Smooth muscle cell of the brain vasculature (primary cell): ENCODE measurements at regions not wholly inside any gene's neighbourhood (a gene's known extent, or its start where the extent isn't known, plus 50 kb on each side); places are given as distances from the start of the nearest gene placed in this dataset.

Source experiments
- DNase-seq: peaks from one replicate; pipeline ENCODE4 v3.0.0-alpha.2; 2012; ENCODE audit warnings: low read depth, low spot score

GRCh38 chr1:56079391-56079790 is 500.0 kb downstream of the PLPP3 start:
- no peak for DNase-seq

GRCh38 chr1:56077206-56077605 is 502.2 kb downstream of the PLPP3 start:
- DNase-seq: no peak

- DNase-seq: peak; percentile 78
Measured at GRCh38 chr1:56074007-56074651, 505.2 kb downstream of the PLPP3 start.

DNA sequence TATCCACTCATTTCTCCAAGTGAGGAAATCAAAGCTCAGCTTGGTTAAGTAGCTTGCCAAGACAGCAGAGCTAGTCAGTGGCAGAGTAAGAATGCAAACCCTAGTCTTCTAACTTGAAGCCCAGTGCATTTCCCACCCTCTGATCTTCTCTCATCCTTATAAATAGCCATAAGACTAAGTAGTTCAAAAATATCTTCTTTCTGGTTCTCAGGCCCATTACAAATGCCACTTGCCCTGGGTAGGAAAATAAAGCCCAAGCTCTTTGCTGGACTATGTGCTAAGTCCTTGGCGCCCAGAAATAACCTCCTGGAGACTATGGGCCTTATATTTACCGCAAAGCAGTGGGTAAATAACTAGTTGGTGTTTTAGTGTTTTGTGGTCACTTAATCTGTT is 505.8 kb downstream of the PLPP3 start:
- DNase-seq: no peak

GRCh38 chr1:56073206-56073605 is 506.2 kb downstream of the PLPP3 start:
- no peak for DNase-seq

- DNase-seq: no peak
Measured at GRCh38 chr1:56072310-56072709, 507.1 kb downstream of the PLPP3 start.

GRCh38 chr1:56071351-56071750 is 508.0 kb downstream of the PLPP3 start:
- no peak for DNase-seq

- DNase-seq: peak; percentile 62
Measured at GRCh38 chr1:56070601-56071000, 508.8 kb downstream of the PLPP3 start.

GRCh38 chr1:56069824-56070223 is 509.5 kb downstream of the PLPP3 start:
- no peak for DNase-seq

GRCh38 chr1:56068908-56069307 is 510.5 kb downstream of the PLPP3 start:
- no peak for DNase-seq

DNA sequence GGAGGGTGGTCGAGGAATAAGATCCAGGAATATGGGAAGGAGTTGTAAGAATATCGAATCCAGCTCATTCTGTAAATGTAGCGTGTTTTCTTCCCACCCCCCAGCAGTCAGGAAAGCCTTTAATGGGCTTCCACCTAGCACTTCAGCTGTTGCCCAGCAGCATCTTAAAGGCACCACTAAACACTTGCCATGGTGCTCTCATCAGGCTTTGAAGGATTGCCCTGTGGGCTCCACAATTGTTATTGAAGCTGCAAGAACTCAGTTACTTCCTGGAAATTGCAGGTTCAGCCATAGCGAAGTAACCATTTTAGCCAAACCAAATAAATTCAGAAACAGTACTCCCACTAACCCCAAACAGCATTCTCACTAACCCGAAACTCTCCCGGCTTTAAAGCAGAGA is 511.2 kb downstream of the PLPP3 start:
- no peak for DNase-seq

DNA sequence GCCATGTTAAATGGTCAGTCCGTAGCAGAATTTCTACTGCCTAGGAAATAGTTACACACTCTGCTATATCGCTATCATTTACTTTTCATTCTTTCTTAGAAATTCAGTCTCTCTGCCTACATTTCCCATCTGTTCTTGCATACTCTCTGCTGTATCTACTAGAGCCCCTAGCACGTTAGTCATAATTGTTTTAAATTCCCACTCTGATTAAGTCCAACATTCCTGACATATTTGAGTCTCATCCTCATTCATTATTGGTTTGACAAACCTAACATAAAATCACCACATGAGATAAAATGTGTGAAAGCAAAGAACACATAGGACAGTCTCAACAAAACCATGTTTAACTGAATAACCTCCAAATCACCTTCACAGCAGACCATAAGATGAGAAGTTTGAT is 513.6 kb downstream of the PLPP3 start:
- no peak for DNase-seq

DNA sequence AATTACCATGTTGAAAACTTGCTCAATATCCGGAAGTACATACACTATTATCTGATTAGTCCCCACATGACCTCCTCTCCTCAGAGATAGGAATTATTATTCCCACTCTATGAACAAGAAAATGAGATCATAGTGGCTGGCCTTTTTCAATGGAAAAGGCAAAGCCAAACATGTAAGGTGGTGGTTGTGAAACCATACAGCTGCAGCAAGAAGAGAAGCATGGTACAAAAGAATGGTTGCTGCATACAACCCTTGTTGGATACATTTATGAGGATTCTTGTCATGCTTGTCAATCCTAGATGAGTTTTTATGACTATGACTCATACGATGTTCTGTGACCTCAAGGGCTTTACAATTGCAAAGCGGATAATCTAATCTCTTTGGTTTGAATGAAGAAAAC is 514.7 kb downstream of the PLPP3 start:
- DNase-seq: no peak

GRCh38 chr1:56063461-56063860 is 515.9 kb downstream of the PLPP3 start:
- DNase-seq: no peak

DNA sequence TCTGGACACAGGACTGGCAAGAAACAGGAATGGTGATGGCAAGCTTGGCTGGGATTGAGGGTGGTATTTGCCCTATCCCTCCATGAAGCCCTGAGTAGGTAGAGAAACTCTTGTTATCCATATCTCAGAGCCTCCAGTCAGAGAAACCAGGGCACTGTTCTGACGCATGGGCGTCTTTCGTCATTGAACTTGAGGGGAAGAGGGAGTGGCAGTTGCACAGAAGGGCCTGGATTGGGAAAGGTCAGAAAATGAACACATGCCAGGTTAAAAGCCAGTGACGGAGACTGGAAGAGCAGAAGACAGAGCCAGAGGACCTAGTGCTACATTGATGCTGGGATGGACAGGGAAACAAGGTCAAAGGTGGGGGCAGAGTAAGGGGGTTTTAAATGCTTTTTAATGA is 516.7 kb downstream of the PLPP3 start:
- no peak for DNase-seq

DNA sequence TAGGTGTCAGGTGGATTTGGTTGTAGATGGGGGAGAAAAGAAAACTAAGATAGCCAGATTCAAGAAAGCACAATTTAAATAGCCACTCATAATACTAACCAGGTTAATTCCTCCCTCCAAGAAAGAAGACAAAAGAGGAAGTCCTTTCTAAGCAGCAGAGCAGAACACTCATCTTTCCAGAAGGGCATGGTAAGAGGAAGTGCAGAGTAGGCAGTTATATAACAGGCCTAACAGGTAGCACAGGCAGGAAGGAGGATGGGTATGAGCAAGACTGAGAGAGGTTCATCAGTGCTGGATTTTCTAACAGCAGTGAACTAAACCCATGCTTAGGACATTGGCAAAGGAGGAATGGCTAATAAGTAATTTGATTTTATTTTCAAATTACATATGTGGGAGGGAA is 517.5 kb downstream of the PLPP3 start:
- DNase-seq: no peak

GRCh38 chr1:56060906-56061305 is 518.5 kb downstream of the PLPP3 start:
- DNase-seq: no peak

GRCh38 chr1:56057466-56058405 is 521.6 kb downstream of the PLPP3 start:
- no peak for DNase-seq

DNA sequence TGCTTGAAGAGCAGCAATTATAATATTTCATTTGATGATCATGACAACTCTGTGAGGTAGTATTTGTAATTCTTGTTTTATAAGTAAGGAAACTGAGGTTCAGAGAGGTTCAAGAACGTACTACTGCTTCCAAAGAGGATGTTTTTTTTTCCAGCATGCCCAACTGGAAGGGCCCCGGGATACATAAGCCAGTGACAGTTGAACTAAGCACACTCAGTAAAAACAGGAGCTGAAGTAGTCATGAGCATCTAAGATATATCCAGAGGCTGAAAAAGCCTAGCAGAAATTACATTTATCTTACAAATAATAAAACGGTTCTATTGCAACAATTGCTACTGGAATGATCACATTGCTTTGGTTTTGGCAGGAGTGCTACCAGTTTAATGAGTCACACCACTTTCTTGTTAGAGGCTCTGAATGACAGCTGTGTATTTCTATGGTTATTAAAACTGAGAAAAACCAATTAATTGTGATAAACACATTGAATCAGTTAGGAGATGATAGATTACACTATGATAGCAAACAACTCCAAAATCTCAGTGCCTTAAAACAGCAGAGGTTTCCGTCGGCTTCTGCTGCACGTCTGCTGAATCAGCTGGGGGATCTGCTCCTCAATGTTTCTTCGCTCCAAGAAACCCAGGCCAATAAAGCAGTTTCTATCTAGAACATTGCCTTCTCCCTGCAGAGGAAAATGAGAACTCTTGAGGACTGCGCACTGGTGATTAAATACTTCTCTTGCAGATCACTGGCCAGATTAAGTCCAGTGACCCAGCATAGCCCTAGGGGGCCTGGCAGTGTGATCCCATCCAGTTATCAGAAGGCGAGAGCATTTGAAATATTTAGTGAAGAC is 522.7 kb downstream of the PLPP3 start:
- no peak for DNase-seq

GRCh38 chr1:56054959-56055358 is 524.4 kb downstream of the PLPP3 start:
- DNase-seq: no peak

GRCh38 chr1:56052041-56052440 is 527.3 kb downstream of the PLPP3 start:
- DNase-seq: no peak

DNA sequence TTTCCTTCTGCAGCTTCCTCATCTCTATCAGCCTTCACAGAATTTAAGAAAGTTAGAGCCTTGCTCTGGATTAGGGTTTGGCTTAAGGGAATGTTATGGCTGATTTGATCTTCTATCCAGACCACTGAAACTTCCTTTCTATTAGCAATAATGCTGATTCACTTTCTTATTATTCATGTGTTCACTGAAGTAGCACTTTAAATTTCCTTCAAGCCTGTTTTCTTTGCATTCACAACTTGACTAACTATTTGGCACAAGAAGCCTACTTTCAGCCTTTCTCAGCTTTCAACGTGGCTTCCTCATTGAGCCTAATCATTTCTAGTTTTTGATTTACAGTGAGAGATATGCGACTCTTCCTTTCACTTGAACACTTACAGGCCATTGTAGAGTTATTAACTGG is 528.5 kb downstream of the PLPP3 start:
- DNase-seq: no peak
